Neuron (in vitro differentiated cells): ENCODE measurements at regions not wholly inside any gene's neighbourhood (a gene's known extent, or its start where the extent isn't known, plus 50 kb on each side); places are given as distances from the start of the nearest gene placed in this dataset.
"Not testable (repeated sequence)": the region's sequence is repeated elsewhere in the genome, so short reads cannot be mapped to it uniquely, and the experiment has no call there.

Source experiments
- H2AFZ ChIP-seq: one replicate; pipeline ENCODE4 v1.6.1; 2013; ENCODE audit warnings: low read depth, mild to moderate bottlenecking, inconsistent platforms, low read length, moderate library complexity
- H3K27me3 ChIP-seq: one replicate; pipeline ENCODE4 v1.6.1; 2013; ENCODE audit warnings: low read length; ENCODE audit not compliant: insufficient read depth
- H3K36me3 ChIP-seq: one replicate; pipeline ENCODE4 v1.6.1; 2013; ENCODE audit warnings: low read length; ENCODE audit not compliant: insufficient read depth
- H3K4me1 ChIP-seq: one replicate; pipeline ENCODE4 v1.6.1; 2013; ENCODE audit warnings: low read length; ENCODE audit not compliant: insufficient read depth
- H3K4me3 ChIP-seq: 2 replicates; pipeline ENCODE4 v1.5.1; 2013; ENCODE audit warnings: mild to moderate bottlenecking, low read length, moderate library complexity
- H3K9me3 ChIP-seq: one replicate; pipeline ENCODE4 v1.6.1; 2013; ENCODE audit warnings: low read length

DNA sequence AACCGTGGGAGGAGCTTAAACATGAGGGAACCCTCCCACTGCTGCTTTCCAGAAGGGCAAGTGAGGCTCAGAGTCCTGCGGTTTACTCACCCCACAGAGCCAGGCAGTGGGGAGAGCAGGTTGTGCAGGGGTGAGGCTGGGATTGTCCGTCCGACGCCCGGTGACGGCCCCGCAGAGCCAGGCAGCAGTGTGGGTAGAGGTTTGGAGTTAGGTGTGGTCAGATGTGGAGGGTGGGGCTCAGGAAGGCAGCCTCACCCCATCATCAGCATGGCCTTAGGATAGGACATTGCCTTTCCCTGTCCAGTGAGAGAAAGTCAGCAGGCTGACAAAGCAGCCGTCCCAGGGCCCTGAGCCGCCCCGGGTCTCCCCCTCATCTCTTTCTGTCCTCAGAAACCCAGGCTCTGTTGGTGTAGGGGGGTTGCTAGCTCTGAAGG is 234.6 kb downstream of the DLL1 start:
- no peak overlapping the region for H3K4me3 ChIP-seq
- no peaks in the 10 kb centered on the region for H3K9me3 ChIP-seq
- no peak overlapping the region for H2AFZ ChIP-seq
- H3K4me1 ChIP-seq, result no peaks in the 10 kb centered on the region
- H3K36me3 ChIP-seq, result no peaks in the 10 kb centered on the region
- peaks cover 5% of the 10 kb centered on the region for H3K27me3 ChIP-seq

DNA sequence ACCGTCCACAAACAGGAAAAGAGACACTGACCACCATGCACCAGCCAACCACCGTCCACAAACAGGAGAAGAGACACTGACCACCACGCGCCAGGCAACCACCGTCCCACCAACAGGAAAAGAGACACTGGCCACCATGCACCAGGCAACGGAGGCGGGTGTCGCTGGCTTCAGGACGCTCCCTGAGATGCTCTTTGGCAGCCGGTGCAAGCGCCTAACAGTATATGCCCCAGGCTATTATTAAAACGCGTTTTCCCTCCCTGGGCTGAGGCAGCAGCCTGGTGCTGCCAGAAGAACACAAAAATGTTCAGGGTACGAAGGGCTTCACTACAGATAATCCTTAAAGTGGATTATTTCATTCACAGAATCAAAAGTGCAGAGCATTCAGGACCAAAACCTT is 235.1 kb downstream of the DLL1 start:
- not testable (repeated sequence) for H3K4me1 ChIP-seq, H3K27me3 ChIP-seq, H3K4me3 ChIP-seq, H3K36me3 ChIP-seq, H2AFZ ChIP-seq, H3K9me3 ChIP-seq

DNA sequence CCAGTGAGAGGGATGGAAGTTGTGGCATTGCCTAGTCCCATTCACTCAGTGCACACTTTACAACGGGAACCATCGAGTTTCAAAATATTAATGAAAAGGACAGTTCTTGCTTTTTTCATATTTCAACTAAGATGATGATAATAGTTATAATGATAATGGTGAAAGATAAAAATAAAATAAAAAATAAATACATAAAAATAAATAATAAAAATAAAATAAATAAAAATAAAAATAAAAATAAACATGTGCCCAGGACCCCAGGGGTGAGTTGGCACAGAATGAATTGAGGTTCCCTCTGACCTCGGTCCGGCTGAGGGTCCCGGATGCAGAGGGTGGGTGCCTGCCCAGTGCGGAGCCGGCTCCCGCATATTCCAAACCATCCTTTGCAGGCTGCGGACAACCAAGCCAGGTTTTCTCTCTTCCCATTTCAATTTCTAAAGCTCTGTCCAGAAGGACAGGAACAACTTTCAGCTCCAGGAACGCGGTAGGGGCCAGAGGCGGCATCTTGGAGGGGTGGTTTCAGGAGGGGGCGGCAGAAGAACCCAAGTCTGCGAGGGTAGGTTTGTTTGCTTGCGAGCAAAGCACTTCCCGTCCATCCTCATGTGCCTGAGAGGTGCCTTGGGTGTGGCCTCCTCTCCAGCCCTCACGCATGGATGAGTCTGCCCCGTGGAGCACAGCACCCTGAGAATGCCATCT is 236.8 kb downstream of the DLL1 start:
- H2AFZ ChIP-seq, result no peak overlapping the region
- no peak overlapping the region for H3K4me3 ChIP-seq
- H3K4me1 ChIP-seq, result no peaks in the 10 kb centered on the region
- H3K36me3 ChIP-seq, result no peaks in the 10 kb centered on the region
- no peaks in the 10 kb centered on the region for H3K9me3 ChIP-seq
- no peaks in the 10 kb centered on the region for H3K27me3 ChIP-seq

DNA sequence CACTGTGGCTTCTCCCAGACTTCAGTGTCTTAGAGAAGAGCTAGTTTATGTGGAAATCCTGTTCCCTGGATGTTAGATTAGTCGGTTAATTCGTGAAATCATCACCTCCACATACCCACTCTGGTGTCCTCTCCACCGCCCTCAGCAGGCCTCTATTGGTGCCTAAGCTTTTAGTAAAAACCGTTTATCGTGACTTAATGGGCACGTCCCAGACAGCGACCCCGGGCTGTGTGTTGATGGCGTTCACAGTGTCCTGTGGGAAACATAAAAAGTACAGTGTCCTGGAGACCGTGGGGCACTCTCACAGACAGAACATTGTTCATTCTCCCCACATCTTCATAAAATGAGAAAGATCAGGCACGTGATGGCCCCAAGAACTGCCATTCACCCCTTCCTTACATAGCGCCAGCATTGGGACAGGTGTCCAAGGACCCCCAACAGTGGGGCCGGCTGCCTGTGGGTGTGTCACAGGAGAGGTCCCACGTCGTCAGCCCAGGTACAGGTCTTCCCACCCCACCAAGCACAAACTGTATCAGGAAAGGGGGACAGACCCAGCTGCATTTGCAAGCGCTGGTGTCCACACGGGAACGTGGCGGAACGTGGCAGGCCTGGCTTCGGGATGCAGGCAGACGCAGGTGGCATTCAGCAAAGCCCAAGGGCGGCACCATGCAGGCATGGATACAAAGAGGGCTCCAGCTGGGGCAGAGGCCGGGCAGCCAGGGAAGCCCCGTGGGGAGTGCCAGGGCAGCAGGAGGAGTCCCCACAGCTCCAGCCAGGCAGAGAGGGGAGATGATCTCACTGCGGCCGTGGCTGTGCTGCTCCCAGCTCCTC is 237.7 kb downstream of the DLL1 start:
- Histone ChIP-seq H3K9me3 (no peaks in the 10 kb centered on the region), H2AFZ (no peak overlapping the region), H3K4me1 (no peaks in the 10 kb centered on the region), H3K36me3 (no peaks in the 10 kb centered on the region), H3K27me3 (no peaks in the 10 kb centered on the region), H3K4me3 (no peak overlapping the region)

DNA sequence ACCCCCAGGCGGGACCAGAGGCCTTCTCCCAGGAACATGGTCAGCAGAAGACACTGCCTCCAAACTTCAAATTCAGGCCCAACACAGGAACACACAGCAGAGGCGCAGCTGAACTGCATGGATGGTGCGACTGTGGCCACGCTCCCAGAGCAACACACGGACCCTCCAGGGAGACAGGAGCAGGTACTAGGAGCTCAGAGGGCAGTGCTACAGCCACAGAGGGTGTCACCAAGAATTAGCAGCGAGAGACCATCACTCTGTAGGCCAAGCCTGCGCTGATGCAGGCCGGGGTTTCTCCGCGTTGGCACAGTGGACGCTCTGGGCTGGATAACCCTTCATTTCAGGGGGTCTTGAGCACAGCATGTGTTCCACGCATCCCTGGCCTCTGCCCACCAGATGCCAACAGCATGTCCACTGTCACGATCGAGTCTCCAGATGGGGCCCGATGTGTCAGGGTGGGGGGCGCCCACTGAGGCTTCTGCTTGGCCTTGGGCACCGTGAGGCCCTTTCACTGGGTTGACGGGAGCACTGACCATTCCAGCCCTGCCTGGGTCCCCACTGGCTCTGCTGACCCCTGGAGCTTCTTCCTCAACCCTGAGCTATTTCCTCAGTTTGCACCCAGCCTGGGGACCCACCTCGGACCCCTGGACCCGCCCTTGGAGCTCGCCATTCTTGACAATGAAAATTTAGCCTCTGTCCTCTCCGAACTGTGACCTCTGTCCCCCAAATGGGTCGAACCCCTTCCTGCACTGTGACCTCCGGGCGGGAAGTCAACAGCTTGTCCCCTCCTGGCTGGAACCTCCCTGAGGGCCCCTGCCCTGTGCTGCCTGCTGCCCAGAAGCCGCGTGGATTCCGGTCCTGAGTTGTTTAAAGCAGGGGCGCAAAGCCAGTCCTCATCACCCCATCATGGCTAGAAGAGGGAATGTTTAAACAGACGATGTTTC is 239.4 kb downstream of the DLL1 start:
- Histone ChIP-seq H2AFZ (no peak overlapping the region), H3K4me1 (no peaks in the 10 kb centered on the region), H3K27me3 (no peaks in the 10 kb centered on the region), H3K4me3 (no peak overlapping the region), H3K36me3 (no peaks in the 10 kb centered on the region), H3K9me3 (no peaks in the 10 kb centered on the region)

DNA sequence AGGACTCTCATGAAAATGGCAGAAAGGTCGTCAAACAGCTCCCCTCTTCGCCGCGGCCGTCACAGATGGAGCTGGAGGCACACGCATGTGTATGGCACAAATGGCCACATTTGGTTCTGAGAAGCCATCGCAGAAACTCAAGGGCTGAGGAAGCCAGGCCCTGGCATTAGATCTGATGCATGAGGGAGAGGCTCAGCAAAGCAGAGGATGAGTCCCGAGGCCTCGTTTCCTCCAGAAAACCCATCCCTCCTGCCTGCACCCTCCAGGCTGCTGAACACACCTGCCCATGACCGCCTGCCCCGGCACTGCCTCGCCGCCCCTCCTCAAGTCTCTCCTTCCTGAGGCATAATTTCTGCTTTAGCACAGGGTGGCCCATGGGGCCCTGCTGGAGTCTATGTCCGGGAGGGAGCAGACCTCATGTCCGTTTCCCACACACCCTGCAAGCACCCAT is 240.3 kb downstream of the DLL1 start:
- no peaks in the 10 kb centered on the region for H3K4me1 ChIP-seq
- no peaks in the 10 kb centered on the region for H3K27me3 ChIP-seq
- no peaks in the 10 kb centered on the region for H3K9me3 ChIP-seq
- no peak overlapping the region for H3K4me3 ChIP-seq
- H2AFZ ChIP-seq, result no peak overlapping the region
- H3K36me3 ChIP-seq, result no peaks in the 10 kb centered on the region

DNA sequence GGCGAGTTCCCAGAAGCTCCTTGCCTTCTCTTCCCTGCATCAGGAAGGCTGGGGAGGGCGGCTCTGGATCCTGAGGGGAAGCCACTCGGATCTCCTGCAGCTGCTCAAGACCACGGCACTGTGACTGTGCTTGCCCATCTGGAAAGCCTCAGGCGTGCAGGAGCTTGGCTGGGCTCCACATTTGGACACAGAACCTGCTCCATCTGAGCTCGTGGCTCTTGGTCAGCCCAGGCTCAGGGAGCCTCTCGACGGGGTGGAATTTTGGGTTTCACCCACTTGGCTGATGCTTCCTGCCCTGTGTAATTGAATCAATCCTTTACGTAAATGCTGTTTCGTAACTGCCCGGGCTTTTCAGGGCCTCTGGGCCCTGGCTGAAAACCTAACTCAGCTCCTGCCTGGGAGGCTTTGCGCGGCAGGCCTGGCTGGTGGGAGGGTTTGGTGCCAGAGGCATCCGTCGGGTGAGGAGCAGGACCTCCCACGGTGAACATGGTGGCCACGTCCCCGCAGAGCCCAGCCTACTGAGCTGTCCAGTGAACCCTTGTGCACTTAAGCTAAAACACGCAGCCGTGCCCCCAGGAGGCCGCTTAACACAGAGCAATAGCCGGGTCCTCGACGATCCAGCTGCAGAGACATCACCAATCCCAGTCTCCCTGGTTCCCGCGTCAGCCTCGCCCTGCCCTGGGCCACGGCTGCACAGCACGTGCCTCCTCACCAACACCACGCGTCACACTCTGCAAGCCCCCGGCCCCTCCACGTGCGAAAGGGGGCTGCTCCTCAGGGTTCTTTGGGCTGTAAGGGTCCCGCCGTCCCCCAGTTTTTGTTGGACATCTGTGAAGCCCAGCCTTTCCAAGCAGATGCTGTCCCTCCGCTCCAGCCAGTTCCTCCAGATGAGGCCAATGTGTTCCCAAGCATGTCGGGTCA is 241.0 kb downstream of the DLL1 start:
- no peaks in the 10 kb centered on the region for H3K36me3 ChIP-seq

DNA sequence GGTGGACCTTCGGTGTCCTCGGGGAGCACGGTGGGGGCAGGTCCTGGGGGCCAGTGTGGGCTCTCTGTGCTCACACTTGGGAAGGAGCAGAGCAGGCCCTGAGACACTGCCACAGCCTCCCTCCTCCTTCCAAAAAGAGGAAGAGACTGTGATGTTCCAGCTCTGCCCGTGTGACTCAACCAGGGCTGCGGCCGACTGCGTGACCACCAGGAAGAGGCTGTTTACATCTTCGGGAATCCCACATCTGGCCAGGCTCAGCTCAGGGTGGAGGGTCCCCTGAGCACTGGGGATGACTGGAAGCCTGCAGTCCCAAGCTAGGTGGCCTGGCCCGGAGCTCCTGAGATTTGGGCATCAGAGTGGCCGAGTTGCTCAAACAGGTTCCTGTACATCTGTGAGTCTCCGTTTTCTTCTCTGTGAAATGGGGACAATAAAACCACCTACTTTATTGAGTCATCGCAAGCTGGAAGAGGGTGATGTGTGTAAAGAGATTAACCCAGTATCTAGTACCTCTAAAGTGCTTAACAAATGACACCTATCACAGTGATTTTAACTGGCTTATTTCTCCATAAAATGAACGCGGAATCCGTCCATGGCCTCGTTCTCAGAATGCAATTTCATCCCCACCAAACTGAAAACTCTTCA is 242.1 kb downstream of the DLL1 start:
- Histone ChIP-seq H3K27me3 (no peaks in the 10 kb centered on the region), H3K4me1 (no peaks in the 10 kb centered on the region), H3K9me3 (no peaks in the 10 kb centered on the region)

More for the DNA sequence above, 241.0 kb downstream of the DLL1 start:
- Histone ChIP-seq H3K9me3 (no peaks in the 10 kb centered on the region), H3K27me3 (no peaks in the 10 kb centered on the region), H2AFZ (no peak overlapping the region), H3K4me1 (no peaks in the 10 kb centered on the region), H3K4me3 (no peak overlapping the region)

DNA sequence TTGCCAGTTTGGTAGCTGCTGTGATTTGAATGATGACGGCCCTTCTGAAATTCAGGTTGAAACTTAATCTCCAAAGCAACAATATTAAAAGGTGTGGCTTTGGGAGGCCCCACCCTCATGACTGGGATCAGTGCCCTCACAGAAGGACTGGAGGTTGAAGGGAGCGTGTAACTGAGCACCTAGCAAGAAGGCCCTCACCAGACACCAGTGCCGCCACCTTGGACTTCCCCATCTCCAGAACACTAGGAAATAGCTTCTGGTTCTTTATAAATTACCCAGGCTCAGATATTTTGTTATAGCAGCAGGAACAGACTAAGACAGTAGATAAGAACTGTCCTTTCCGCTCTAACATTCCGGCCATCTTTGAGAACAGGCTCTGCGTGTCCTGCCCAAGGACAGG is 243.1 kb downstream of the DLL1 start:
- Histone ChIP-seq H3K27me3 (no peaks in the 10 kb centered on the region), H3K9me3 (no peaks in the 10 kb centered on the region), H3K36me3 (no peaks in the 10 kb centered on the region), H2AFZ (no peak overlapping the region), H3K4me1 (no peaks in the 10 kb centered on the region), H3K4me3 (no peak overlapping the region)

More for the DNA sequence above, 242.1 kb downstream of the DLL1 start:
- no peak overlapping the region for H3K4me3 ChIP-seq
- no peaks in the 10 kb centered on the region for H3K36me3 ChIP-seq
- H2AFZ ChIP-seq, result no peak overlapping the region

DNA sequence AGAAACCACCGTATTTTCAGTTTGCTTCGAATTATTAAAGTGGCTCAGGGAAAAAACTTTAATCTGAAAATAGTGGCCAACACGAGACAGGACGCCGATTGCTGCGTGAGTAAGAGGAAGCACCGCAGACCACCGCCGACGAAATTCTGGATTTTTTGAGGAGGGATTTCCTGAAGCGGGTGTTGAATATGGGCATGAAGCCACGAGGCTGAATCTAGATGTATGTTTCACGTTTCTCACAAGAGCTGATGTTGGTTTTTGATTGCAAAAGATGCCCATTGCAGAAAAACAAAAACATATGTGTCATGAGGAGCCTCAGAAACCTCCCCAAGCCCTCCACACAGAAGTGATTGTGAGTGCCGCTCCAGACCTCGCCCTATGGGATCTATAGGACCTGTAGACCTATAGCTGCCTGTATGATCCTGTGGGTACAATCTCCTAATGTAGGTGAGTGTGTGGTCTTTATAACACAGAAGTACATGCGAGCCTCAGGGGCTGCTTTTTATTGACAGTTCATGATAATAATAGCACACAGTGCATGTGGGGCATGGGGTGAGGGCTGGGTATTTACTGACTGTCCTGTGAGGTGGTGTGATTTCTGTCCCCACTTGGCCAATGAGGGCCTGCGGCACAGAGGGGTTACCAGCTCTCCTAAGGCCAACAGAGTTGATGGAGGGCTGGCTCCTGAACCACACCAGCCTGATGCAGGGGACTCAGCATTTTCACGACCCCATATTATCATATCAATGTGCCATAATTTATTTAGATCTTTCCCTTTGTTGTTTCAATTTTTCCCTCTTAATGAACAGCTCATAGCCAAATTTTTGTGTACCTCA is 243.9 kb downstream of the DLL1 start:
- no peaks in the 10 kb centered on the region for H3K27me3 ChIP-seq
- H2AFZ ChIP-seq, result no peak overlapping the region
- H3K9me3 ChIP-seq, result no peaks in the 10 kb centered on the region
- H3K4me1 ChIP-seq, result no peaks in the 10 kb centered on the region
- H3K4me3 ChIP-seq, result no peak overlapping the region
- no peaks in the 10 kb centered on the region for H3K36me3 ChIP-seq

DNA sequence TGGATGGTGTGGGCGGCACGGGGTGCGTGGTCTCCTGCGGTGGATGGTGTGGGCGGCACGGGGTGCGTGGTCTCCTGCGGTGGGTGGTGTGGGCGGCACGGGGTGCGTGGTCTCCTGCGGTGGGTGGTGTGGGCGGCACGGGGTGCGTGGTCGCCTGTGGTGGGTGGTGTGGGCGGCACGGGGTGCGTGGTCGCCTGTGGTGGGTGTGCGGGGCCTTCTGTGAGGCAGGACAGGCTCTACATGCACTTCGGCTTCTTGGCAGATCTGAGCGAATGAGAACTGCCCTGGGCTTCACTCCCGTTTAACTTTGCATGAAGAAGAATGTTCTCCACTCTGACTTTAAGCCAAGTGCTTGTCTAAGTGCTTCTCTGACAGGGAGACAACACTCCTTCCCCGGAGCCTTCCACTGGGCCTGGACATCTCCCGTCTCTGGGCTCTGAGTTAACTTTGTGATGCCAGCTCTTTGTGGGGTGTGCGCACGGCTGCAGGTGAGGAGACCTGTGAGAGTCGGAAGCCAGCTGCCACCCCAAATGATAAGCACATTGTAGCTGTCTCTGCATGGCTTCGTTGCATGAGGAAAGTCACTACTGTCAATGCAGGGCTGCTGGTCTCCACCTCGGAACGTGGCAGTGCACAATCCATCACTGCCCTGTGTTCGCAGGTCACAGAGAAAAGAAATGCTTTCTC is 244.8 kb downstream of the DLL1 start:
- Histone ChIP-seq H3K4me3 (no peak overlapping the region), H3K27me3 (no peaks in the 10 kb centered on the region), H3K36me3 (no peaks in the 10 kb centered on the region), H3K4me1 (no peaks in the 10 kb centered on the region), H3K9me3 (no peaks in the 10 kb centered on the region), H2AFZ (no peak overlapping the region)
